ENCODE measurements at regions not wholly inside any gene's neighbourhood (a gene's known extent, or its start where the extent isn't known, plus 50 kb on each side); places are given as distances from the start of the nearest gene placed in this dataset.
"Not testable (repeated sequence)": the region's sequence is repeated elsewhere in the genome, so short reads cannot be mapped to it uniquely, and the experiment has no call there.

- no peak for DNase-seq
Observed at GRCh38 chr9:7739595-7739994, 60.0 kb downstream of the DMAC1 start.

- DNase-seq: no peak
Observed at GRCh38 chr9:7735311-7735710, 64.3 kb downstream of the DMAC1 start.

GRCh38 chr9:7730164-7730445, 69.5 kb downstream of the DMAC1 start:
- no peak for DNase-seq

- no peak for DNase-seq
Observed at GRCh38 chr9:7729371-7730163, 70.0 kb downstream of the DMAC1 start.

GRCh38 chr9:7721291-7721690, 78.3 kb downstream of the DMAC1 start:
- DNase-seq: no peak

GRCh38 chr9:7713088-7713487, 86.5 kb downstream of the DMAC1 start:
- DNase-seq: not testable (repeated sequence)

- DNase-seq: no peak
Observed at GRCh38 chr9:7710686-7711085, 88.9 kb downstream of the DMAC1 start.

- DNase-seq: no peak
Observed at GRCh38 chr9:7707934-7708333, 91.6 kb downstream of the DMAC1 start.

GRCh38 chr9:7704543-7704942, 95.0 kb downstream of the DMAC1 start:
- no peak for DNase-seq

GRCh38 chr9:7691909-7692308, 107.7 kb downstream of the DMAC1 start:
- no peak for DNase-seq

GRCh38 chr9:7690014-7690413, 109.6 kb downstream of the DMAC1 start:
- no peak for DNase-seq

- DNase-seq: no peak
Observed at GRCh38 chr9:7688626-7689025, 111.0 kb downstream of the DMAC1 start.

- DNase-seq: no peak
Observed at GRCh38 chr9:7676609-7677156, 122.9 kb downstream of the DMAC1 start.

GRCh38 chr9:7671847-7672246, 127.7 kb downstream of the DMAC1 start:
- no peak for DNase-seq

- no peak for DNase-seq
Observed at GRCh38 chr9:7668541-7668940, 131.0 kb downstream of the DMAC1 start.

GRCh38 chr9:7665874-7666273, 133.7 kb downstream of the DMAC1 start:
- DNase-seq: no peak

GRCh38 chr9:7659766-7660165, 139.8 kb downstream of the DMAC1 start:
- DNase-seq: no peak

GRCh38 chr9:7656636-7657035, 142.9 kb downstream of the DMAC1 start:
- DNase-seq: no peak

GRCh38 chr9:7653262-7653661, 146.3 kb downstream of the DMAC1 start:
- no peak for DNase-seq

- DNase-seq: no peak
Observed at GRCh38 chr9:7640231-7640630, 159.3 kb downstream of the DMAC1 start.

- DNase-seq: no peak
Observed at GRCh38 chr9:7639471-7639870, 160.1 kb downstream of the DMAC1 start.

GRCh38 chr9:7636838-7637467, 162.6 kb downstream of the DMAC1 start:
- DNase-seq: no peak

- DNase-seq: no peak
Observed at GRCh38 chr9:7636309-7636708, 163.3 kb downstream of the DMAC1 start.

- not testable (repeated sequence) for DNase-seq
Observed at GRCh38 chr9:7626571-7627029, 173.0 kb downstream of the DMAC1 start.

- DNase-seq: no peak
Observed at GRCh38 chr9:7622481-7622880, 177.1 kb downstream of the DMAC1 start.
